M059J (cell line): ENCODE measurements at regions not wholly inside any gene's neighbourhood (a gene's known extent, or its start where the extent isn't known, plus 50 kb on each side); places are given as distances from the start of the nearest gene placed in this dataset.

Experiments
- DNase-seq: peaks from one replicate; pipeline ENCODE4 v3.0.0-alpha.2; 2012; ENCODE audit warnings: low read depth

- peak; percentile 27 for DNase-seq
These were observed 237.4 kb upstream of the UGT8 start for GRCh38 chr4:114361249-114361648.

GRCh38 chr4:114364857-114365256 is 233.8 kb upstream of the UGT8 start:
- peak; percentile 87 for DNase-seq

- no peak for DNase-seq
These were observed 233.0 kb upstream of the UGT8 start for GRCh38 chr4:114365591-114365990.

- DNase-seq: no peak
These were observed 232.2 kb upstream of the UGT8 start for GRCh38 chr4:114366368-114366767.

GRCh38 chr4:114368751-114369150 is 229.9 kb upstream of the UGT8 start:
- DNase-seq: no peak

GRCh38 chr4:114373508-114373907 is 225.1 kb upstream of the UGT8 start:
- no peak for DNase-seq

GRCh38 chr4:114378305-114378903 is 220.2 kb upstream of the UGT8 start:
- peak; percentile 56 for DNase-seq

- DNase-seq: no peak
These were observed 215.5 kb upstream of the UGT8 start for GRCh38 chr4:114383067-114383466.

- DNase-seq: peak; percentile 88
These were observed 214.9 kb upstream of the UGT8 start for GRCh38 chr4:114383721-114384120.

- DNase-seq: peak; percentile 42
These were observed 214.0 kb upstream of the UGT8 start for GRCh38 chr4:114384629-114385028.

GRCh38 chr4:114385195-114385985 is 213.2 kb upstream of the UGT8 start:
- no peak for DNase-seq

- DNase-seq: peak; percentile 31
These were observed 211.9 kb upstream of the UGT8 start for GRCh38 chr4:114386637-114387233.

- DNase-seq: no peak
These were observed 209.4 kb upstream of the UGT8 start for GRCh38 chr4:114389070-114389685.

- no peak for DNase-seq
These were observed 205.1 kb upstream of the UGT8 start for GRCh38 chr4:114393295-114394038.

GRCh38 chr4:114396808-114397207 is 201.8 kb upstream of the UGT8 start:
- DNase-seq: peak; percentile 16

GRCh38 chr4:114398410-114398809 is 200.2 kb upstream of the UGT8 start:
- DNase-seq: no peak

GRCh38 chr4:114399105-114399504 is 199.5 kb upstream of the UGT8 start:
- no peak for DNase-seq

- DNase-seq: peak; percentile 77
These were observed 198.1 kb upstream of the UGT8 start for GRCh38 chr4:114400531-114400930.

- DNase-seq: no peak
These were observed 197.1 kb upstream of the UGT8 start for GRCh38 chr4:114401483-114401882.

- no peak for DNase-seq
These were observed 181.4 kb upstream of the UGT8 start for GRCh38 chr4:114417214-114417613.

GRCh38 chr4:114420069-114420468 is 178.5 kb upstream of the UGT8 start:
- DNase-seq: no peak

GRCh38 chr4:114423582-114423981 is 175.0 kb upstream of the UGT8 start:
- DNase-seq: no peak
